ENCODE measurements at regions not wholly inside any gene's neighbourhood (a gene's known extent, or its start where the extent isn't known, plus 50 kb on each side); places are given as distances from the start of the nearest gene placed in this dataset.

- no peaks in the 10 kb centered on the region for H3K27me3 ChIP-seq (ENCODE audit: control insufficient read depth in 2 of 2, insufficient read depth in 2 of 2, low read length in 2 of 2)
- no peaks in the 10 kb centered on the region for H3K9me3 ChIP-seq (replicated peaks in 1 of 2; ENCODE audit: control insufficient read depth in 1 of 2, insufficient read depth in 1 of 2, low read length in 2 of 2)
- 0% methylated on average over 1 of the region's 2 CpGs for WGBS (ENCODE audit: insufficient coverage)
- H2AFZ ChIP-seq (ENCODE audit: insufficient read depth, low read depth, low read length, poor library complexity, severe bottlenecking) = no peak overlapping the region
- Mint-ChIP-seq H3K4me3 (no peak overlapping the region), H3K9me3 (peaks cover 0 to 2% (median 0%) of the 10 kb centered on the region in 7 donors), H3K36me3 (no peaks in the 10 kb centered on the region), H3K27me3 (ENCODE audit: low read depth in 3 of 3) (peaks cover 0 to 5% (median 2%) of the 10 kb centered on the region in 3 donors), H3K4me1 (peaks cover 5% of the 10 kb centered on the region), H3K27ac (no peak overlapping the region)
- no peaks in the 10 kb centered on the region for H3K36me3 ChIP-seq (replicated peaks in 1 of 2; ENCODE audit: control insufficient read depth in 1 of 2, insufficient read depth in 2 of 2, low read length in 2 of 2)
- intact Hi-C loops (cut with micrococcal nuclease) = no loop called here
- H4K20me1 ChIP-seq (ENCODE audit: insufficient read depth, low read length) = no peaks in the 10 kb centered on the region
- H3K4me1 ChIP-seq (ENCODE audit: control insufficient read depth in 1 of 2, insufficient read depth in 2 of 2, low read length in 2 of 2) = no peaks in the 10 kb centered on the region
- no peak for TF ChIP-seq CTCF (IDR thresholded peaks at IDR 0.05)
- no peaks in the 10 kb centered on the region for H3K79me2 ChIP-seq (ENCODE audit: insufficient read depth, low read length)
- no peak overlapping the region for H3K27ac ChIP-seq (ENCODE audit: low read depth in 1 of 2, low read length in 2 of 2)
- no peak overlapping the region for H3K9ac ChIP-seq (ENCODE audit: insufficient read depth, low read length, poor library complexity, severe bottlenecking)
- DNase-seq = no peak
- H3K4me3 ChIP-seq (replicated peaks in 1 of 3; ENCODE audit: low read depth in 2 of 3, low read length in 3 of 3) = no peak overlapping the region
- H3K4me2 ChIP-seq (replicated peaks; ENCODE audit: extremely low read depth, low read length, poor library complexity, severe bottlenecking) = no peak overlapping the region
Measured at GRCh38 chrX:43500996-43501694, 155.0 kb upstream of the MAOA start.

- Mint-ChIP-seq H3K4me1 (peaks cover 5% of the 10 kb centered on the region), H3K36me3 (no peaks in the 10 kb centered on the region), H3K4me3 (no peak overlapping the region), H3K27ac (no peak overlapping the region), H3K9me3 (no peaks in the 10 kb centered on the region), H3K27me3 (ENCODE audit: low read depth in 3 of 3) (peaks cover 0 to 6% (median 5%) of the 10 kb centered on the region in 3 donors)
- Histone ChIP-seq H3K79me2 (ENCODE audit: insufficient read depth, low read length) (no peaks in the 10 kb centered on the region), H3K36me3 (replicated peaks in 1 of 2; ENCODE audit: control insufficient read depth in 1 of 2, insufficient read depth in 2 of 2, low read length in 2 of 2) (no peaks in the 10 kb centered on the region), H3K4me3 (replicated peaks in 1 of 3; ENCODE audit: low read depth in 2 of 3, low read length in 3 of 3) (no peak overlapping the region), H3K4me1 (ENCODE audit: control insufficient read depth in 1 of 2, insufficient read depth in 2 of 2, low read length in 2 of 2) (no peaks in the 10 kb centered on the region), H3K9ac (ENCODE audit: insufficient read depth, low read length, poor library complexity, severe bottlenecking) (no peak overlapping the region), H2AFZ (ENCODE audit: insufficient read depth, low read depth, low read length, poor library complexity, severe bottlenecking) (no peak overlapping the region), H3K27ac (ENCODE audit: low read depth in 1 of 2, low read length in 2 of 2) (no peak overlapping the region), H3K27me3 (ENCODE audit: control insufficient read depth in 2 of 2, insufficient read depth in 2 of 2, low read length in 2 of 2) (no peaks in the 10 kb centered on the region), H3K9me3 (replicated peaks in 1 of 2; ENCODE audit: control insufficient read depth in 1 of 2, insufficient read depth in 1 of 2, low read length in 2 of 2) (no peaks in the 10 kb centered on the region), H3K4me2 (replicated peaks; ENCODE audit: extremely low read depth, low read length, poor library complexity, severe bottlenecking) (no peak overlapping the region), H4K20me1 (ENCODE audit: insufficient read depth, low read length) (no peaks in the 10 kb centered on the region)
- no peak for TF ChIP-seq CTCF (IDR thresholded peaks at IDR 0.05)
- no peak for DNase-seq
- intact Hi-C loops (cut with micrococcal nuclease) = no loop called here
Measured at GRCh38 chrX:43504394-43504793, 151.7 kb upstream of the MAOA start.
